ENCODE measurements at regions not wholly inside any gene's neighbourhood (a gene's known extent, or its start where the extent isn't known, plus 50 kb on each side); places are given as distances from the start of the nearest gene placed in this dataset.

DNA sequence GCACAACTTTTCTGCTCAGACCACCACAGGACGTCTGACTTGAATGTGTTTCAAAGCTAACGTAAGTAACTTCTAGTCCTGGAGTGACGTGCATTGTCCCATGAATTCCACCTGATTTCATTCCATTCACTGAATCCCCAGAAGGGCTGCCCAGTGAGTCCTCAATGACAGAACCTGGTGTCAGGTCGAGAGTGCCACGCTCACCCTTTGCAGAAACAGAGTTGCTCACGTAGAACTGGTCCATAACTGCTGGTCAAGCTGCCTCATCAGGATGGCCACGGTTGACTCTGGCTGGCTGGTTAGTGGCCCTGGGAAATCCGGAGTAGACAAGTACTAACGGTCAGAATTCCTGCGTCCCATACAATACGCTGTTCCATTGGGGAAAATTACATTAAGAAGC, 50.6 kb upstream of the UBE3C start:
- no peak for DNase-seq (ENCODE audit: extremely low spot score)
- no peak for TF ChIP-seq ZNF384 (IDR thresholded peaks at IDR 0.05)
- TF ChIP-seq BHLHE40 (IDR thresholded peaks at IDR 0.05; ENCODE audit: borderline replicate concordance): no peak
- no peak for TF ChIP-seq ARNT (IDR thresholded peaks at IDR 0.05)
- TF ChIP-seq FOXK2 (IDR thresholded peaks at IDR 0.05): no peak
- no peak for TF ChIP-seq SUZ12 (IDR thresholded peaks at IDR 0.05)
- TF ChIP-seq TARDBP (IDR thresholded peaks at IDR 0.05): no peak
- no peak for TF ChIP-seq FOXM1 (IDR thresholded peaks at IDR 0.05; ENCODE audit: borderline replicate concordance)
- no peak for TF ChIP-seq L3MBTL2 (conservative IDR thresholded peaks at IDR 0.05)
- no peak for TF ChIP-seq HDGF (IDR thresholded peaks at IDR 0.05; ENCODE audit: borderline replicate concordance)
- ChIA-PET POLR2A (interaction anchor here (1.1 kb wide), 1 partner anchor 47 kb away, joined by 3 read pairs; no protein-coding TSS in a partner anchor), CTCF (no interaction called here)
